GM12878 (cell line): ENCODE measurements at regions not wholly inside any gene's neighbourhood (a gene's known extent, or its start where the extent isn't known, plus 50 kb on each side); places are given as distances from the start of the nearest gene placed in this dataset.

Experiments
- ATAC-seq: fragments of 200-7000 bp; cut with Tn5 transposase; 3 replicates; pipeline ENCODE4 v1.9.1; 2020; ENCODE audit warnings: mild to moderate bottlenecking, moderate library complexity
- BruUV-seq: library from RNA; stranded (reverse); fragments of 400-500 nt; replicated peaks from 2 replicates; lab custom pipeline; 2021; lab: Mats Ljungman, UMichigan
- CTCF ChIA-PET: fragments of 300-600 bp; sonication (Branson Sonifier 250); formaldehyde crosslinking; extraction: SDS; loops from one replicate; lab custom pipeline; 2021; ENCODE audit warnings: inconsistent platforms; lab: Yijun Ruan, JAX
- POLR2A ChIA-PET: fragments of 350-600 bp; formaldehyde crosslinking; extraction: SDS; loops from one replicate; lab custom pipeline; 2021; ENCODE audit warnings: inconsistent platforms; lab: Charles Lee
- RAD21 ChIA-PET: fragments of 300-600 bp; sonication (Branson Sonifier 250); formaldehyde crosslinking; loops from one replicate; lab custom pipeline; 2023; ENCODE audit warnings: antibody characterized with exemption; ENCODE audit not compliant: unreplicated experiment; lab: Charles Lee
- SMC1A ChIA-PET: fragments of 300-600 bp; sonication (Branson Sonifier 250); formaldehyde crosslinking; loops from one replicate; lab custom pipeline; 2023; ENCODE audit not compliant: unreplicated experiment, uncharacterized antibody; lab: Charles Lee
- DNase-seq: peaks from one replicate; pipeline ENCODE4 v3.0.0-alpha.2; 2011; ENCODE audit warnings: low read depth, low spot score
- FAIRE-seq: peaks from 3 replicates; lab custom pipeline; 2011; peaks lifted over from hg19 to GRCh38; lab: Jason Lieb, UNC
- H2AFZ ChIP-seq: 2 replicates; pipeline ENCODE4 v1.6.0; 2011; ENCODE audit warnings: low read depth, low read length, control low read depth; ENCODE audit not compliant: control insufficient read depth
- H3K27ac ChIP-seq: 2 replicates; pipeline ENCODE4 v1.5.1; 2011; ENCODE audit warnings: control low read depth; ENCODE audit not compliant: control insufficient read depth, insufficient read depth
- H3K27me3 ChIP-seq, 2 experiments: replicated peaks in 1 of 2; 2 replicates each; pipeline versions ENCODE4 v1.6.0 to v1.6.1; 2011; ENCODE audit warnings: low read length in 1 of 2; ENCODE audit not compliant: control insufficient read depth in 2 of 2, insufficient read depth in 2 of 2
- H3K36me3 ChIP-seq, 2 experiments: 2 replicates each; pipeline ENCODE4 v1.5.1; 2011; ENCODE audit warnings: low read length in 1 of 2; ENCODE audit not compliant: control insufficient read depth in 2 of 2, insufficient read depth in 2 of 2
- H3K4me1 ChIP-seq: 2 replicates; pipeline ENCODE4 v1.6.1; 2011; ENCODE audit warnings: mild to moderate bottlenecking, low read length, moderate library complexity, mixed read lengths; ENCODE audit not compliant: control insufficient read depth, insufficient read depth
- H3K4me2 ChIP-seq: 2 replicates; pipeline ENCODE4 v1.6.0; 2011; ENCODE audit warnings: control low read depth; ENCODE audit not compliant: control insufficient read depth, insufficient read depth
- H3K4me3 ChIP-seq: fragments of 200-600 bp; sonication (generic); 2 replicates; pipeline ENCODE4 v1.5.1; 2016
- H3K79me2 ChIP-seq: 2 replicates; pipeline ENCODE4 v1.6.0; 2011; ENCODE audit warnings: low read length; ENCODE audit not compliant: control insufficient read depth, insufficient read depth
- H3K9ac ChIP-seq: 2 replicates; pipeline ENCODE4 v1.8.0; 2011; ENCODE audit warnings: low read length, control low read depth, mixed read lengths; ENCODE audit not compliant: control insufficient read depth, insufficient read depth
- H3K9me3 ChIP-seq: replicated peaks from 3 replicates; pipeline ENCODE4 v1.5.1; 2011; ENCODE audit warnings: mild to moderate bottlenecking, low read length; ENCODE audit not compliant: control insufficient read depth, insufficient read depth
- H4K20me1 ChIP-seq: 2 replicates; pipeline ENCODE4 v1.6.0; 2011; ENCODE audit not compliant: control insufficient read depth, insufficient read depth
- BHLHE40 ChIP-seq, 2 experiments: fragments of 450-650 bp in 1 of 2; IDR thresholded peaks; 2 replicates each; pipeline ENCODE4 v1.6.1; 2011 to 2017; ENCODE audit warnings: low read depth in 2 of 2, borderline replicate concordance in 1 of 2, improper control_type of control experiment in 1 of 2, low read length in 1 of 2, mild to moderate bottlenecking in 1 of 2
- E2F8 ChIP-seq: fragments of 450-650 bp; IDR thresholded peaks from 2 replicates; pipeline ENCODE4 v1.6.1; 2018; ENCODE audit warnings: mild to moderate bottlenecking, low read depth, moderate library complexity; ENCODE audit not compliant: partially characterized antibody
- E4F1 ChIP-seq: fragments of 450-650 bp; IDR thresholded peaks from 2 replicates; pipeline ENCODE4 v1.6.1; 2018; ENCODE audit warnings: borderline replicate concordance, mild to moderate bottlenecking; ENCODE audit not compliant: partially characterized antibody
- HDAC2 ChIP-seq: fragments of 200-600 bp; sonication (generic); IDR thresholded peaks from 2 replicates; pipeline ENCODE4 v1.6.1; 2017
- PML ChIP-seq: IDR thresholded peaks from 2 replicates; pipeline ENCODE4 v1.6.1; 2012; ENCODE audit warnings: low read length, inconsistent platforms
- RAD21 ChIP-seq: IDR thresholded peaks from 2 replicates; pipeline ENCODE4 v1.6.1; 2011; ENCODE audit warnings: mild to moderate bottlenecking, low read depth, low read length, moderate library complexity; ENCODE audit not compliant: insufficient read depth
- ZBTB4 ChIP-seq: fragments of 450-650 bp; formaldehyde crosslinking; IDR thresholded peaks from 2 replicates; pipeline ENCODE4 v1.4.0; 2022; ENCODE audit warnings: mild to moderate bottlenecking, moderate library complexity
- ZNF24 ChIP-seq: fragments of 450-650 bp; IDR thresholded peaks from 2 replicates; pipeline ENCODE4 v1.6.1; 2017; ENCODE audit warnings: antibody characterized with exemption, mild to moderate bottlenecking
- WGBS: methylation state at CpG from one replicate; pipeline ENCODE4 v1.1.6; 2016; ENCODE audit warnings: low lambda C conversion rate; ENCODE audit not compliant: insufficient replicate concordance, insufficient coverage; ENCODE audit errors: missing lambda C conversion rate; 5-methylcytosine and 5-hydroxymethylcytosine counted together
- in situ Hi-C: fragments of 300-500 bp; cut with MboI; formaldehyde crosslinking; loops from 9 replicates; pipeline ENCODE4 v1.14.3; 2018; ENCODE audit warnings: mixed read lengths
- intact Hi-C: fragments of 100-400 bp; cut with micrococcal nuclease; formaldehyde crosslinking; loops from one replicate; pipeline ENCODE4 v1.14.2; 2022; ENCODE audit not compliant: unreplicated experiment

GRCh38 chr11:121870206-121871045 is 245.6 kb downstream of the BLID start:
- ChIA-PET CTCF (interaction anchor here (0.7 kb wide), 1 partner anchor 630 kb away, joined by 3 read pairs; no protein-coding TSS in a partner anchor), RAD21 (no interaction called here), SMC1A (no interaction called here), POLR2A (no interaction called here)
- Histone ChIP-seq H4K20me1 (no peaks in the 10 kb centered on the region), H2AFZ (no peak overlapping the region), H3K4me1 (no peaks in the 10 kb centered on the region), H3K79me2 (no peaks in the 10 kb centered on the region), H3K4me2 (no peak overlapping the region), H3K36me3 (no peaks in the 10 kb centered on the region), H3K9me3 (no peaks in the 10 kb centered on the region), H3K9ac (no peak overlapping the region), H3K27ac (no peak overlapping the region), H3K27me3 (no peaks in the 10 kb centered on the region), H3K4me3 (no peak overlapping the region)
- in situ Hi-C loops = no loop called here
- no TSS peak for BruUV-seq
- ATAC-seq (no peak), DNase-seq (no peak), FAIRE-seq (no peak)
- intact Hi-C loops = no loop called here
- 65% methylated on average over 6 of the region's 6 CpGs for WGBS
- no peak for TF ChIP-seq E4F1
- no peak for TF ChIP-seq E2F8
- TF ChIP-seq RAD21 = no peak
- no peak for TF ChIP-seq ZBTB4 (CRISPR knock-in tag)
- no peak for TF ChIP-seq BHLHE40 (IDR thresholded peaks at IDR 0.05; ENCODE audit: borderline replicate concordance in 1 of 2, low read depth in 2 of 2, low read length in 1 of 2)
- no peak for TF ChIP-seq PML
- no peak for TF ChIP-seq HDAC2
- no peak for TF ChIP-seq ZNF24
